Stimulated activated CD4-positive, alpha-beta T cell treated with anti-CD3 and anti-CD28 coated beads, Interleukin-15, amount 100 ng/mL, for 24 hours (primary cell): ENCODE measurements at regions not wholly inside any gene's neighbourhood (a gene's known extent, or its start where the extent isn't known, plus 50 kb on each side); places are given as distances from the start of the nearest gene placed in this dataset.

ENCODE experiments used
- DNase-seq: peaks from one replicate; pipeline ENCODE4 v3.0.0-alpha.2; 2020

DNA sequence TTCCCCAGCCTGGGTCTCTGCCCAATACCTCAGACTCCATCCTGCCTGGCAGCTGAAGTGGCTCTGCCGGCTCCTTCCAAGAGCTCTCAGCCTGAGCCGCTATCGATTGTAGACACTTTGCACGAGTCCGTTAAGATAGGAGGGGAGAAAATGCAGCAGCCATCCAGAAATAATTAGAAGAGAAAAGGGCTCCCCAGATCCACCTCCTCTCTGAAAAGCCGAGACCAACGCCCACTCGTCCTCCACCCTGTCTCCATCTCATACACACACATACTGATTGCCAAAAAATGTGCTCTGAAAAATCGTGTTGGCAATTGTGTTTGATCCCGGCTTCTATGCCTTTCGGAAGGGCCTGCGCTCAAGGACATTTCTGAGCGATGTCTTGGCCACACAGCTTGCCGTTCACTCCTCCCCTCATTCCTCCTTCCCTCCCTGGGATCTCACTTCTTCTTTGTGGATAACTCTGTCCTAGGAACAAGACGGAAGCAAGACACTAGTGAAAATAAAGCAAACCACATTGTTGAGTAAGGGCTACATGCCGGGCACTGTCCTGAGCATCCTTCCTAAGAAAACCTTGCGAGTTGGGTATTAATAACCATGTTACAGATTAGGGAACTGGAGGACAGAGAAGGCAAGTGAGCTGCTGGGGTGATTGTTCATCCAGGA is 372.8 kb upstream of the MYT1L start:
- no peak for DNase-seq

DNA sequence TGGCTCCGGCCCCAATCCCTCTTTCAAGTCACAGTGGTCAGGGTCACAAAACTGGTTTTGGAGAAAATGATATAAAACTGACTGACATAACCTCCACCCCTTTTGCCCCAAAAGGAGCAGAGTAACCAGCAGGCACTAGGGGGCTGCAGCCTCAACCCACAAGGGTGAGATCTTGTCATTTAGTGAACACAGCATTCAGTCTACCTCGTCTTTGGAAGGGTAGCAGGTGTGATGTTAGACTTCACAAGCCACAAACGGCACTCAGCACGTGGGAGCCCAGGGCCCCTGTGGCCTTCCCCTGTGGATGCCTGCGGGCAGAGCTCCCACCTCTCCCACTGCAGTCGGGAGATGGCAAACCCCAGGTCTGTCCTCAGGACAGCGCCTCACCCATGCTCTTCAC is 372.1 kb upstream of the MYT1L start:
- DNase-seq = no peak

DNA sequence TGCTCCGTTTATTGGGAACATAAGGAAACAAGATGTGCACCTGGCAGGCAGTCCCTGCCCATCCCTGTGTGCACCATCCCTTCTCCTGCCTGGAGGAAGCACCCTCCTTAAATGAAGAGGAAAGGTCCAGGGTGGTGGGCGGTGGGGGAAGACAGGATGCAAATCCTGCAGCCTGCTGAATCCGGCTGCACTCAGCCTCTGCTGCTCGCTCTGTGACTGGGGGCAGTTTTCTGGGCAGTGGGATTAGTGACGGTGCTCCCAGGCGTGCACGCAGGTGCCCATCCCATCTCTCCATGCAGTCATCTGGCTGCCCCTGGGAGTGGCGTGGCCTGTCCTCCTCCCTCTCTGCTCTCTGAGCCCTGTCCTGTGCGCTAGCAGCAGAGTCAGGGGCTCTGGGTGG is 371.3 kb upstream of the MYT1L start:
- no peak for DNase-seq

DNA sequence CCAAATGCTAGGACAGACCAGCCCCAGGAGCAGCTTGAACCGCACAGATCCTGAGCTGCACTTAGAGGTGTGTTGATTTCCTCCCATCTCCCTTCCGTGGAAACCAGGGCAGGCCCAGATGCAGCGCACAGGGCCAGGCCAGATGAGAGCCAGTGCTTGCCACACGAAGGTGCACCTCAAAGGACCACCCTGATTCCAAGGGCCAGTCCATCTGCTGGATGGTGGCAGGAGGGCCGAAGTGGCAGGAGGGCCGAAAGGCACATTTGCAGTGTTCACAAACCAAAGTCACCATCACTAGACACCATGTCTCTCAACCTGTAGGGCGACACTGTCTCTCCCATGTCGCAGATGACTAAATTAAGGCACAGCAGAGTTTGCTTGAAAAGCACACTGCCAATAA is 370.7 kb upstream of the MYT1L start:
- no peak for DNase-seq

DNA sequence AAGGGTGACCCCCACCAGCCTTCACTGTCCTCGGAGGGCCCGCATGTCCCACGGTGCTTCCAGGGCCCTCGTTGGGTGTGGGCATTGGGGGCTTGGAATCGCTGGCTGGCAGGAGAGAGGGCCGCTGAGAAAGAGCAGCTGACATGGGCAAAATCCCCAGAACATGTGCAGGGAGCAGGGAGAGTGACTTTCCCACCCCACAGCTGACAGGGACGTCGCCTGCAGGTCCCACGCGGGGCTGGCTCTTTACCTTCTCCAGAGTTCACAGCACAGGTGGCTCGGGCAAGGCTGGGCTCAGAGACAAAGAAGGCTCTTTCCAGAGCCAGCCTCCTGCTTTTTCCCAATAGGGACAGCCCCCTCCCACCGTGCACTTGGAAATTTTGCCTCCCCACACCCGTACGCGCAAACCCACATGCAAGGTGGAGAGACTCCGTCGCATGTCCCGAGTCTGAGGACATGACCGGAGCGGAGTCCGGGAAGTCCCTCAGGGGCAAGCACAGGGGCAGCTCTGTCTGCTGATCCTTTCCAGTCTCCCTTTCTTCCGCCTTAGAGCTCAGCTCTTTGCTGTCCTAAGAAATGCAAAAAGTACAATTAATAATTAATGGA is 370.2 kb upstream of the MYT1L start:
- DNase-seq = no peak

DNA sequence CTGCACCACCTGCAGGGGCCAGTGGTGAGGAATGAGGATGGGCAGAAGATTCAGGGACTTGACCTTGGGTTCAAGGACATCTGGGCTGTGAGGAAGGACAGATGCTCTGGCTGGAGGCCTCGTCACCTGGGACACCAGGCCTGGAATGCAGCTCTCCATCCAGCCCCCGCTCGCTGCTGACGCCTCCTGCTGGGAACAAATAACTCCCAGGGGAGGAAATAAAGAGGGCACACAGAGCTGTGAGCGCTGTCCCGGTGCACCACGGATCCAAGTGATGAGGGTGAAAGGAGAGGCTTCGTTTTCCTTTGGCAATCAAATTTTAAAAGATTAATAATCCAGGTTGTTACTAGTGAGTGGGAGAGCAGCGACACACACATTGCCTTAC is 368.0 kb upstream of the MYT1L start:
- DNase-seq = no peak

DNA sequence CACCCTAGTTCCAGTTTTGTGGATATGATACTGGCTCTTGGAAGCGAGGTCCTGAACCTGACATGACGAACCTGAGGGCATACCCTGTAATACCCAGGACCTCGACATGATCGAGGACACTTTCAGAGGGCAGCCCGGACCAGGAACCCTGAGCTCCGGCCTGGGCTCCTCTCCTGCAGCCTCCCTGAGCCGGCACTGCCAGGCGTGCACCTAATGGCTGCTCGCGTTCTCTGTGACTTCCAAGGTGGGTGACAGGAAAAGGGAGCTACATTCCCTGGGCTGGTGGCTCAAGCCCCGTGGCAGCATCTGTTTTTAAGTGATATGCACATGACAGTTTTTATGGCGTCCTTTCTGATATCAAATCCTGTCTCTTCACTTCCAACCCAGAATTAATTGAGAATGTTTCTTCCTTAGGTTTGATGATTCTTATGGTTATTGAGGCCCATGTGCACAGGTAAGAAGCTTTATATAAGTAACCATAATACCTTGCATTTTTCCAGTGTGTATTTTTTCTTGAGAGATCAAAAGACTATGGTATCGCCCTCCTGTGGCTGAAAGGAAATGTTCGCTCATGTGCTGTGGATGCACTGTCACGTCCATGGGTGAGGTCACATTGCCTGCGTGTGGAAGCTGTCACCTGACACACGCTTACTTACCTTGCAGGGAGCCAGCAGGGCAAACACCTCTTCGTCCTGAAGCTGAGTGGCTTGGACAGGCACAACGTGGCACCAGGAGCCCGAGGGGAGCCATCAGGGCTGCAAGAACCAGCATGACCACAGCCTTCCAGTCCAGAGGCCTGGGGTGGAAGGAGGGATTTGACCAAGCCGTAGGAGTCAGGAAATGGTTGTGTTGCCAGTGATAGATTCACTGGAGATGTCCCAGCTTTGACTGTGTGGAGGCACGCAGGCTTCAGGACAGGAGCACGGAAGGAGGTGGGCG is 367.4 kb upstream of the MYT1L start:
- DNase-seq = peak; percentile 23

DNA sequence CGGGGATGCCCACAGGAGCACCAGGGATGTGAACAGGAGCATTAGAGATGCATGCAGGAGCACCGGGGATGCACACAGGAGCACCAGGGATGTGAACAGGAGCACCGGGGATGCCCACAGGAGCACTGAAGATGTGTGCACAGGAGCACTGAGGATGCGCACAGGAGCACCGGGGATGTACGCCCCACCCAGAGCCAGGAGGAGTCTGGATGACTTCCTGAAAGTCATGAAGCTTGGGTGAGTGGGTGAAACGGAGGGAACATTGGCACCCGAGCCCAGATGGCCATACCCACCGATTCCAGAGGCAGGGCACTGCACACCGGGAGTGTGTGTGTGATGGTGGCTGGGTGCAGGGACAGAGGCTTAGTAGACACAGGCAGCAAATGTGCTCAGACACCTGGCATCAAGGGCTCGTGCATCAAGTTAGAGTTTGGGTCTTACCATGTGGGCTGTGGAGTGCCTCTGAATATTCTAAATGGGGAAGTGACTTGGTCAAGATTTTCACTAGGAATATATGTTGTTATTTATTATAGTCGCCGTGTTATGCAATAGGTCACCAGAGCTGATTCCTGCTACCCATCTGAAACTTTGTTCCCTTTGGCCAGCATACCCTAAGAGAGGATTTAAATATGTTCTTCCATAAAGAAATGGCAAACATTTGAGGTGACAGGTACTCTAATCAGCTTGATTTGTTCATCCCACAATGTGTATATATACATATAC is 365.8 kb upstream of the MYT1L start:
- no peak for DNase-seq

DNA sequence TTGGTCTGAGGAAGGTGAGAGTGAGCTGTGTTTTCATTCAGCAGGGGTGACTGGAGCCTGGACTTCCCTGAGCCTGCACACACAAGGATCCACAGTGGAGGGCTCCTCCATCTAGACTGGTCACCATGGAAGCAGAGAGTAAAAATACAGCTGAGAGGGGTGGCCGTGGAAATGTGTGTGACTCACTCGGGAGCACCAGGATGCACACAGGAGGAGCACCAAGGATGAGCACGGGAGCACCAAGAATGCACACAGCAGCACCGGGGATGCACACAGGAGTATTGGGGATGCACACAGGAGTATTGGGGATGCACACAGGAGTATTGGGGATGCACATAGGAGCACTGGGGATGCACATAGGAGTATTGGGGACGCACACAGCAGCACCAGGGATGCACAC is 365.2 kb upstream of the MYT1L start:
- no peak for DNase-seq

DNA sequence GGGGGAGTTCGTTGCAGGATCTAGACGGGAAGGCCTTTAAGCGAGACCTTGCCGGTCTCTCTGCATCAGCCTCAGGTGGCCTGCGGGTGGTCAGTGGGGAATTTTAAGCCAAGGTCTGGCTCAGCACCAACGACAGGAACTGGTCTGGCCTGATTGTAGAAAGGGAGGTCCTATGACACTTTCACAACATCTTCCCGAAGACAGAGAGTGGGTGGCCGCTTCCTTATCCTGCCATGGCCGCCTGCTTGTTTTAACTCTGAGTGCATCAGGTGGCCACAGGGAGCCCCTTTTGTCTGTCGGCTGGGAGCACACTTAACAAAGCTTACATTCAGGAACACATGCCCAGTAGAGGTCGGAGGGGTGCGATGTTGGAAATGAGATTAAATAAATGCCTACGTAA is 363.7 kb upstream of the MYT1L start:
- DNase-seq = no peak

DNA sequence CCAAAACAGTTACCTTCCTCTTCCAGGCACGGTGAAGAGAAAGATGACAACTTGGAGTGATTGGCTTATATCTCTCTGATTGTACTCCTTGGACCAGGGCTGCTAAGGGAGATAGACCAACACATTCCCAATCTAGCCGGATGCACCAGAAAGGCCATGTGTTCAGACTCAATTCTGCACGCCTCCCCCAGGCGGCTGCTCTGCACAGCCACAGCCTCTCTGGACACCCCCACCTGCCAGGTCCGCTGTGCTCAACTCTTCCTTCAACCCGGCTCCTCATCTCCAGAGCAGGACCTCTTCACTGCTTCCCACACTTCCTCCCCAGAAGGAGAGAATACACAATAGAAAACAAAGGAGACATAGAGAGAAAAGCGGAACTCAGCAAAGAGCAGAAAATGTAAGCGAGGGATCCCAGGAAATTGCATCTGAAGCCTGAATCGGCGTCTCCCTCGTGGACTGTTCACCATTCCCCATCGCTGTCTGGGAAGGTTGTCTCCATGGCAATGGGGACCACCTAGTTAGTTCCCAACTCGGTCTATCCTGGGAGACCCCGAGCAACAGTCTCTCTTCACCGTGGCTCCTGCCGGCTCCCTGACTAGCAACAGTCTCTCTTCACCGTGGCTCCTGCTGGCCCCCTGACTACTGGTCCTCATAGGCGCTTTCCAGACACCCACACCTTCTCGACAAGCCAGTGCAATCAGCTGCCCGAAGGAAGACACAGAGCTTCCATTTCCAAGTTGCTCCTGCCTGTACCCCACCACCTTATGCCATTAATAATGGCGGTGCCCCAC is 361.7 kb upstream of the MYT1L start:
- DNase-seq = no peak

DNA sequence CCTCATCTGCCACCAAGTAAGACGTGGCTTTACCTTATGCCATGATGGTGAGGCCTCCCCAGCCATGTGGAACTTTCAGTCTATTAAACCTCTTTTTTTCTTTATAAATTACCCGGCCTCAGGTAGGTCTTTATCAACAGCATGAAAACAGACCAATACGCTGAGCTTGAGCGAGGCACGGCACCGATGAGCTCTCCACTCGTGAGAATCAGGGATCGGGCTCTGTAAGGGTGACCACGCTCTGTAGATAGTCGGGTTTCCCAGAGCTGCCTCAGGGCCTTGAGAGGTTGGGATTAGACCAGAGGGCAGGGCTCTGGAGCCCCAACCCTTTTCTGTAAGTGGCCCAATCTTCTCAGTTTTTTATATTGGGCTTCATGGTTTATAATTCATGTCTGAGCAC is 360.3 kb upstream of the MYT1L start:
- no peak for DNase-seq

DNA sequence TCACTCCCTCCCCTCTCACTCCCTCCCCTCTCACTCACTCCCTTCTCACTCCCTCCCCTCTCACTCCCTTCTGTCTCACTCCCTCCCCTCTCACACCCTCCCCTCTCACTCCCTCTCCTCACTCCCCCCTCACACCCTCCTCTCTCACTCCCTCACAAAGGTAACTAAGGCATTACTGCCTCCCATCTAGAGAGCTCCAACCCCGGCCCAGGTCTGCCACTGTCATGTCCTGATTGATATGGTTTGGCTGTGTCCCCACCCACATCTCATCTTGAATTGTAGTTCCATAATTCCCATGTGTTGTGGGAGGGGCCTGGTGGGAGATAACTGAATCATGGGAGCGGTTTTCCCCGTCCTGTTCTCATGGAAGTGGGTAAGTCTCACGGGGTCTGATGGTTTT is 359.9 kb upstream of the MYT1L start:
- no peak for DNase-seq

DNA sequence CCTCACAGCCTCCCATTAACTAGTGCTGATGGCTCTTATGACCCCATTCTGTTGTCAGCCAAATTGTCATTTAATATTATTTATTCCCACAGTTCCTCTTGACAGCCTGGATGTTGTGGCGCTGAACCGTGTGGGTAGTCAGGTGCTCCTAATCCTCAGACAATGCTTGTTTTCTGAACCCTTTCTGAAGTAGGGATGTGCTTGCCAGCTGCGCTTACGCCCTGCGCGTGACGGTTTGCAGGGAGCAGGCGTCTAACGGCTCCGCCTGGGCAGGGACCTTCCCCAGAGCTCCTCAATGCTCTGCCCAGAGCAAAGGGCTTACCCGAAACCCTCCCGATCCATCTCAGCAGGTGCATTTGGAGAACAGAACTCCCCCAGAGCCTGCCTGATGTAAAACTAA is 358.2 kb upstream of the MYT1L start:
- DNase-seq = no peak

DNA sequence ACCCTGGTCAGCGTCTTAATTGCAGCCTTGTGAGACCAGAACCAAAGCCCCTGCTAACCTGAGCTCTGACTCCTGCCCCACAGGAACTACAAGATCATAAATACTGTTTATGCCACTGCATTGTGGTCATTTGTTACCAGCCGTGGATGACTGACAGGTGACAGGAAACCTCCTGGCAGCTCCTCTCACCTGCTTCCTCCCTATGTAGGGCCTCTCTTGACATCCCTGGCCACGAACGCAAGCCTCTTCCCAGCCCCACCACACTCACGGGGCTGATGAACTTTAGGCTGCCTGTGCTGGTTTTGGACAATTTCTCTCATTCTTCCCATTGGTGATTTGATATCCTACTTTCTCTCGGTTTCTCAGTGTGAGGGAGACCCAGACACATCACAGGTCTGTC is 357.2 kb upstream of the MYT1L start:
- DNase-seq = no peak

DNA sequence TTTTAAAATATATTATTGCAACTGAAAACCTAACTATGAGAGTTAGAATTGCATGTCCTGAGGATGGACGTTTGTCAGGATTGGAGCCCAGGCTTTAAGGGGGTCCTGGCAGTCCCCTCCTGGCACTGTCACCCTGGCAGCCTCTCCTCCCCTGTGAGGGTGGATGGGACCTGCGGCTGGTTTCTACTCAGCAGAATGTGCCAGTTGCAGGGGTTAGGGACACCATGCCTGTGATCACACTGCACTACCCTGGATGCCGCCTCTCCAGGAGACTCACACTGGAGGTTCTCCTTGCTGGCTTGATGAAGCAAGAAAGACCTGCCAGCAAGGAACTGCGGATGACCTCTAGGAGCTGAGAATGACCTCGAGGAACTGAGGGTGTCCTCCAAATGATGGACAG is 356.7 kb upstream of the MYT1L start:
- no peak for DNase-seq

DNA sequence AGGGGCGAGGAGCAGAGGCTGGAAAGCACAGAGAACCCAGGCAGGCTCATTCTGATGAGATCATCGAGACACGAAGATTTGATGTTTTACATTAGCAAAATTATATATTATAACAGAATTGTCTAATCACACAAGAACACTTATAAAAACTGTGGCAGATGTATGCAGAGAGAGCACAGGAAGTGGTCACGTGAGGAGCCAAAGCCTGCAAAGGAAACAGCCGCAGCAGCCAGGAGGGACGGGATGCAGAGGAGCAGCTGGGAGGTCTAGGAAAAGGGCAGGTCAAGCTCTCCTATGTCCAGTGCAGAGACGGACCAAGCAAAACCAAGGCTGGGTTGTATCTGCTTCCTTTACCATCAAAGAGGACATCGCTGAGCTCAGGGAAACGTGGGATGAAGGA is 355.1 kb upstream of the MYT1L start:
- peak; percentile 22 for DNase-seq

DNA sequence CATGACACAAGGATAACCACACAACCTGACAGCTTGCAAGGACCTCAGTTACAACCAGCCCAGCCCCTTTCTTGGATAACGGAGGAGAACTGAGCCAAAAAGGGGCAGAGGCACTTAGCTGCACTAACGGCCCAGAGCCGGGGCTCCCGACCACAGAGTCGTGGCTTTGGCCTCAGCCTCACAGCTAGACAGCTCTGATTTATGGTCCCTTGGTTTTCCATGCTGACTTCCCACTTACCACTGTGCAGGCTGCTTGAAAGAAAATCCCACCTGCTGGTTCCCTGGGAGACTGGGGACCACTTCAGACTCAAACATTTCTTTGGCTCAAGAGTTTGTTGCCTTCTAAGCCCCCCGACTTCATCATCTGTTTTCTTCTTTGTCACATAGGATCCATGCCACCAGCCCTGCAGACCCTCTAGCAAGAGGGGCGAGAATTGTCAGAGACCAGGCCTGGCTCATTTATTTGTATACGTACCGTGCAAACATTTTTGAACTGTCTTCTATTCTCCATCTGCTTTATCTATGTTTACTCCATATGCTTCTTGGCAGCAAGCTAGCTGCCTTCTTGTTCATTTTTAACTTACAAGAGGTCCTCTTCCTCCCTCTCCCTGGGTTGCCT is 352.6 kb upstream of the MYT1L start:
- no peak for DNase-seq

DNA sequence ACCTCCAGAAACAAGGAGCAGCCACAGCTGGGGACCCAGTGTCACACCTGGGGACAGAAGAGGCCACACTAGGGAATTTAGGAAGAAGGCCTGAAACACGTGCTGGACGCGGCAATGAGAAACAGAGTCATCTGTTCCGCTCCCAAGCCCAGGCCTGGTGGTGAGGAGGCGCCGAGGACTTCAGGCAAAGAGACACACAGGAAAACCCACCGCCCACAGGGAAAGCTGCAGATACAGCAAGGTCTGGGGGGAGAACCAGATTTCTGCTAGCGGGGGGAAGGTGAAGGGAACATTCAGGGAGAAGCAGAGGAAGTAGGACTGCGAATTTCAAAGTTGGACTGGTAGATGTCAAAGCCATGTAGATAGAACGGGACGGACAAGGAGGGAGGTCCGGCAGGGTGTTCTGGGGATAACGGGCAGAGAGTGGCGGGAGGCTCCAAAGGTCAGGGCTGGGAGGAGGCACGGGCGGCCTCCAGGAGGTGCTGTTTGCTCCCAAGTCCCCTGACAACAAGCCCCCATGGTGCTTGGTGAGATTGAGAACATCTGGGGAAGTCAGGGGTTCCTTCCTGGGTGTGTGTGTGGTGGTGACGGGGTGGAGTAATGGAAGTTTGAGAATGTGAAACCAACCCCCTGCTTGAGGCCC is 351.7 kb upstream of the MYT1L start:
- DNase-seq = no peak

DNA sequence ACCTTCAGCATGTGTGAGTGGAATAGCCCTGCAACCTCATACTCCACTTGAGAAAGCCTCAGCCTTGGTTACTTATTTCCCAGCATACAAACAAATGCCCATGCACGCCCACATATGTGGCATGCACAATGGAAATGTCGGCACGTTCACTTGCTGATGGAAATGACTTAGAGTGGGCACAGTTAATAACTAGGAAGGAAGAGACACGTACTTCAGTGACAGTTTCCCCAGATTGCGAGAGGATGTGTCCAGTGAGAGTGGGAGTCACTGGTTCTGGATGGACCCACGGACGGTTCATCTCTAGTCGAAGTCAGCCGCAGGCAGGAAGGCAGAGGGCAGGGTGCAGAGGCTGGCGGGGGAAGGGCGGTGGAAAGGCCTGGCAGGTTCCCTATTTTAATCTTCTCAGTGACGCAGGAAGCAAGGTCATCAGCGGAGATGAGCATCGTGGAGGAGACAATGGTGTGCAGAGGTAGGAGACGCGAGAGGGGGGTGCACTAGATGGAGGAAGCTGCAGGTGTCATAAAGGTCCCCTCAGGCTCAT is 350.7 kb upstream of the MYT1L start:
- peak; percentile 10 for DNase-seq

DNA sequence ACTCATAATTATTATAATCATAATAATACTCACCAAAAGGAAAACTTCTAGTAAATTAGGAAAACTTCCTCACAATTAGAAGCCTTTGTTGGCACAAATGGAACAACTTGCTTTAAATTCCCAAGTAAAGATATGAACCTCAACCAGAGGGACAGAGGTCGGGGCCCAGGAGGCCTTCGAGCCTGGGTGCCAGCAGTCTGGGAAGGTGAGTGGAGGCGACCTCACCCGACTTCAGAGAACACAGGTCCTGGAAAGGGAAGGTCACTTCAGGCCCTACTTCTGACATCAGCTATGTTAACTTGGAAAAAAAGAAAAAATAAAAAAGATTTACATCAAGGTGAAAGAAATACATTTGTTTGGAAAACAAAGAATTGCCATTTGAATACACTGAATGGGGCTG is 350.0 kb upstream of the MYT1L start:
- DNase-seq = no peak
